ENCODE measurements at regions not wholly inside any gene's neighbourhood (a gene's known extent, or its start where the extent isn't known, plus 50 kb on each side); places are given as distances from the start of the nearest gene placed in this dataset.

- DNase-seq (ENCODE audit: low read depth): no peak
- TF ChIP-seq, protein P1, sequence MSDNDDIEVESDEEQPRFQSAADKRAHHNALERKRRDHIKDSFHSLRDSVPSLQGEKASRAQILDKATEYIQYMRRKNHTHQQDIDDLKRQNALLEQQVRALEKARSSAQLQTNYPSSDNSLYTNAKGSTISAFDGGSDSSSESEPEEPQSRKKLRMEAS (IDR thresholded peaks at IDR 0.05; ENCODE audit: low read depth, low read length): no peak
- TF ChIP-seq MYC (IDR thresholded peaks at IDR 0.05; ENCODE audit: low read depth, low read length): no peak
- no peak for TF ChIP-seq CTCF (IDR thresholded peaks at IDR 0.05; ENCODE audit: low read depth, low read length)
- no peak for TF ChIP-seq POLR2A (IDR thresholded peaks at IDR 0.05; ENCODE audit: extremely low read depth, insufficient read length)
- no peak overlapping the region for H3K4me3 ChIP-seq (ENCODE audit: low read depth, low read length)
These were observed 441.7 kb downstream of the PRELID2 start for GRCh38 chr5:145393426-145393825.

GRCh38 chr5:145389047-145389446 lies 446.1 kb downstream of the PRELID2 start:
- H3K4me3 ChIP-seq (ENCODE audit: low read depth, low read length): no peak overlapping the region
- no peak for DNase-seq (ENCODE audit: low read depth)
- TF ChIP-seq POLR2A (IDR thresholded peaks at IDR 0.05; ENCODE audit: extremely low read depth, insufficient read length) (no peak), MYC (IDR thresholded peaks at IDR 0.05; ENCODE audit: low read depth, low read length) (no peak), CTCF (IDR thresholded peaks at IDR 0.05; ENCODE audit: low read depth, low read length) (no peak)
- TF ChIP-seq, protein P1 (IDR thresholded peaks at IDR 0.05; ENCODE audit: low read depth, low read length): no peak

DNA sequence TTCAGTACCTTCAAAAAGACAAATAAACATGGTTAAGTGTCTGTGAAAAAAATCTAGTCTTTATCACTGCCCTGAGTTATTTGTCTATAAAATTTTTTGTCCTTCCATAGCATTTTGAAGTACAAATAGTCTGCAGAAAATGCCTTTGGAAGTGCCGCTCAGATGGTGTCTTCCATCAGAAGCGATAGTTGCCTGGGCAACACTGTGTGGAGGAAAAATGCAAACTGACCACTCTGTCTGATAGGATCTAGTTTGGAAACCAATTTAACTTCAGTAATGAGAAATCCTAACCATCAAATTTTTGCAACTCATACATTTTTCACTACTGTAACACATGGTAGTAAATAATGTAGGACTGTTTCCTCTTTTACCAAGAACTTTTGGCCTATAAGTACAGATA lies 449.9 kb downstream of the PRELID2 start:
- H3K4me3 ChIP-seq (ENCODE audit: low read depth, low read length): no peak overlapping the region
- no peak for TF ChIP-seq POLR2A (IDR thresholded peaks at IDR 0.05; ENCODE audit: extremely low read depth, insufficient read length)
- TF ChIP-seq MYC (IDR thresholded peaks at IDR 0.05; ENCODE audit: low read depth, low read length): no peak
- TF ChIP-seq, protein P1 (IDR thresholded peaks at IDR 0.05; ENCODE audit: low read depth, low read length): no peak
- TF ChIP-seq CTCF (IDR thresholded peaks at IDR 0.05; ENCODE audit: low read depth, low read length): no peak
- DNase-seq (ENCODE audit: low read depth): no peak

DNA sequence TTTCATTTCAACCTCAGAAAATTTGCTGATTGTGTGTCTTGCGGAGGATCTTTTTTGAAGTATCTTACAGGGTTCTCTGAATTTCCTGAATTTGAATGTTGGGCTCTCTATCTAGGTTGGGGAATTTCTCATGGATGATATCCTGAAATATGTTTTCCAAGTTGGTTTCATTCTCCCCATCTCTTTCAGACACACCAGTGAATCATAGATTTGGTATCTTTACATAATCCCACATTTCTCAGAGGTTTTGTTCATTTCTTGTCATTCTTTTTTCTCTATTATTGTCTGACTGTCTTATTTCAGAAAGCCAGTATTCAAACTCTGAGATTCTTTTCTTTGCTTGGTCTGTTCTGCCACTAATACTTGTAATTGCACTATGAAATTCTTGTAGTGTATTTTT lies 456.9 kb downstream of the PRELID2 start:
- DNase-seq (ENCODE audit: low read depth): no peak
- no peak for TF ChIP-seq CTCF (IDR thresholded peaks at IDR 0.05; ENCODE audit: low read depth, low read length)
- TF ChIP-seq MYC (IDR thresholded peaks at IDR 0.05; ENCODE audit: low read depth, low read length): no peak
- TF ChIP-seq POLR2A (IDR thresholded peaks at IDR 0.05; ENCODE audit: extremely low read depth, insufficient read length): no peak
- TF ChIP-seq, protein P1 (IDR thresholded peaks at IDR 0.05; ENCODE audit: low read depth, low read length): no peak
- no peak overlapping the region for H3K4me3 ChIP-seq (ENCODE audit: low read depth, low read length)

DNA sequence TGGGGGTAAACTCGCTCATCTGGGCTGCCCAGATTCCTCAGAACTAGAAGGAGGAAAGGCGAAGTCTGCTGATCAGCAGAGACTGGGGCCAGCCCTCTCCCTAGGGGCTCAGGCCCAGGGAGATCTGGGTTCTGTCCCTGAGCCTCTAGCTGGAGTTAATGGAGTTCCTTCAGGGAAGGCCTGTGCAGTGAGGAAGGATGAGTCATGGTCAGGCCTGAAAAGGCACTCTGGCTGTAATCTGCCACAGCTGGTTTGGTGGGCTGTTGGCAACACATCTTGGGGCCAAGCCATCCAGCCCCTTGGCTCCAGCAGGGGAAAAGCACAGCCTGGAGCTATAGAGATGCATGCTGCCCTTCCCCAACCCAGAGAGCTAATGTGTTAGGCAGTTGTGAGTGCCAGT lies 459.6 kb downstream of the PRELID2 start:
- DNase-seq (ENCODE audit: low read depth): no peak
- TF ChIP-seq, protein P1 (IDR thresholded peaks at IDR 0.05; ENCODE audit: low read depth, low read length): no peak
- TF ChIP-seq CTCF (IDR thresholded peaks at IDR 0.05; ENCODE audit: low read depth, low read length) (no peak), MYC (IDR thresholded peaks at IDR 0.05; ENCODE audit: low read depth, low read length) (no peak), POLR2A (IDR thresholded peaks at IDR 0.05; ENCODE audit: extremely low read depth, insufficient read length) (no peak)
- no peak overlapping the region for H3K4me3 ChIP-seq (ENCODE audit: low read depth, low read length)

GRCh38 chr5:145365464-145365863 lies 469.7 kb downstream of the PRELID2 start:
- TF ChIP-seq MYC (IDR thresholded peaks at IDR 0.05; ENCODE audit: low read depth, low read length) (no peak), POLR2A (IDR thresholded peaks at IDR 0.05; ENCODE audit: extremely low read depth, insufficient read length) (no peak), CTCF (IDR thresholded peaks at IDR 0.05; ENCODE audit: low read depth, low read length) (no peak)
- TF ChIP-seq, protein P1 (IDR thresholded peaks at IDR 0.05; ENCODE audit: low read depth, low read length): no peak
- no peak for DNase-seq (ENCODE audit: low read depth)
- H3K4me3 ChIP-seq (ENCODE audit: low read depth, low read length): no peak overlapping the region

Data from NB4 (cell line).